HL-60 (cell line): ENCODE measurements at regions not wholly inside any gene's neighbourhood (a gene's known extent, or its start where the extent isn't known, plus 50 kb on each side); places are given as distances from the start of the nearest gene placed in this dataset.
A peak's percentile ranks its signal among the peaks of the same experiment; 100 is the strongest.

Experiments used
- DNase-seq, 2 experiments: peaks; one replicate each; pipeline ENCODE4 v3.0.0-alpha.2; 2010 to 2020; ENCODE audit warnings: low read depth in 1 of 2, low spot score in 1 of 2
- H3K27ac ChIP-seq: fragments of 250-450 bp; sonication (Bioruptor Pico); replicated peaks from 2 replicates; pipeline ENCODE4 v1.5.1; 2020; ENCODE audit warnings: mild to moderate bottlenecking, moderate library complexity
- H3K27me3 ChIP-seq: fragments of 250-450 bp; sonication (Bioruptor Pico); 2 replicates; pipeline ENCODE4 v1.5.1; 2021; ENCODE audit warnings: mild to moderate bottlenecking, moderate library complexity; ENCODE audit not compliant: insufficient read depth, poor library complexity, severe bottlenecking
- H3K4me3 ChIP-seq: replicated peaks from 2 replicates; pipeline ENCODE4 v1.5.1; 2011; ENCODE audit warnings: mild to moderate bottlenecking, control low read depth, low read length; ENCODE audit not compliant: insufficient read depth
- GABPA ChIP-seq: IDR thresholded peaks from 2 replicates; pipeline ENCODE4 v1.6.1; 2012; ENCODE audit warnings: low read depth
- POLR2AphosphoS5 ChIP-seq: IDR thresholded peaks from 2 replicates; pipeline ENCODE4 v1.6.1; 2012; ENCODE audit warnings: low read depth
- REST ChIP-seq: IDR thresholded peaks from 2 replicates; pipeline ENCODE4 v1.6.1; 2012; ENCODE audit warnings: low read depth; ENCODE audit not compliant: insufficient replicate concordance
- SPI1 ChIP-seq: IDR thresholded peaks from 2 replicates; pipeline ENCODE4 v1.6.1; 2012; ENCODE audit warnings: low read depth, mild to moderate bottlenecking, borderline replicate concordance
- TF ChIP-seq, protein P1 (sequence below): IDR thresholded peaks from one replicate; pipeline ENCODE4 v1.5.1; 2011; ENCODE audit warnings: low read length, control low read depth, inconsistent platforms; ENCODE audit not compliant: insufficient read depth

- H3K27ac ChIP-seq, result no peak overlapping the region
- H3K27me3 ChIP-seq, result no peaks in the 10 kb centered on the region
- TF ChIP-seq POLR2AphosphoS5 (no peak), GABPA (no peak), SPI1 (no peak), REST (peak; percentile 59)
- TF ChIP-seq, protein P1, sequence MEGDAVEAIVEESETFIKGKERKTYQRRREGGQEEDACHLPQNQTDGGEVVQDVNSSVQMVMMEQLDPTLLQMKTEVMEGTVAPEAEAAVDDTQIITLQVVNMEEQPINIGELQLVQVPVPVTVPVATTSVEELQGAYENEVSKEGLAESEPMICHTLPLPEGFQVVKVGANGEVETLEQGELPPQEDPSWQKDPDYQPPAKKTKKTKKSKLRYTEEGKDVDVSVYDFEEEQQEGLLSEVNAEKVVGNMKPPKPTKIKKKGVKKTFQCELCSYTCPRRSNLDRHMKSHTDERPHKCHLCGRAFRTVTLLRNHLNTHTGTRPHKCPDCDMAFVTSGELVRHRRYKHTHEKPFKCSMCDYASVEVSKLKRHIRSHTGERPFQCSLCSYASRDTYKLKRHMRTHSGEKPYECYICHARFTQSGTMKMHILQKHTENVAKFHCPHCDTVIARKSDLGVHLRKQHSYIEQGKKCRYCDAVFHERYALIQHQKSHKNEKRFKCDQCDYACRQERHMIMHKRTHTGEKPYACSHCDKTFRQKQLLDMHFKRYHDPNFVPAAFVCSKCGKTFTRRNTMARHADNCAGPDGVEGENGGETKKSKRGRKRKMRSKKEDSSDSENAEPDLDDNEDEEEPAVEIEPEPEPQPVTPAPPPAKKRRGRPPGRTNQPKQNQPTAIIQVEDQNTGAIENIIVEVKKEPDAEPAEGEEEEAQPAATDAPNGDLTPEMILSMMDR, result no peak
- H3K4me3 ChIP-seq, result no peak overlapping the region
- no peak for DNase-seq
These were observed 50.8 kb upstream of the GADL1 start for GRCh38 chr3:30945291-30945690.

DNA sequence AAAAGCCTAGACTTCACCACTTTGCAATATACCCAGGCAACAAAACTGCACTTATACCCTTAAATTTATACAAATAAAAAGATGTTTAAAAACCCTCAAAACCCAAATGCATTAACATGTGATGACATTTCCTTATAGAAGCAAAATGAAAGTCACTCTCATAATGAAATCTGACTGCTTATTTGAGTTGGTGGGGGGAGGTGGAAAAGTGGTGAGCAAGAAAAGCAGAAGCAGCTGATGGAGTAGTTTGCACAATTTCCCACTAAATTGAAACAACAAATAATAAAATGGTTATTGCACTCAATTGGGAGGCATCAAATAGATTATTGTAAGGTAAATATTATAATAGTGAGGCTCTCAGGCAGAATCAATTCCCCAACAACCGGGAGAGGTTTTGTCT is 54.0 kb upstream of the GADL1 start:
- no peaks in the 10 kb centered on the region for H3K27me3 ChIP-seq
- peak in 1 of 2 experiments; percentile 51 for DNase-seq
- H3K27ac ChIP-seq, result no peak overlapping the region
- no peak for TF ChIP-seq REST
- TF ChIP-seq SPI1, result peak; percentile 27; the same call in 1 of the 2 replicates
- no peak for TF ChIP-seq POLR2AphosphoS5
- no peak overlapping the region for H3K4me3 ChIP-seq

GRCh38 chr3:30951826-30952225 is 57.4 kb upstream of the GADL1 start:
- TF ChIP-seq GABPA, result no peak
- no peak for TF ChIP-seq POLR2AphosphoS5
- TF ChIP-seq SPI1, result no peak
- TF ChIP-seq REST, result no peak
- TF ChIP-seq, protein P1, result no peak
- no peaks in the 10 kb centered on the region for H3K27me3 ChIP-seq
- no peak for DNase-seq
- no peak overlapping the region for H3K4me3 ChIP-seq
- no peak overlapping the region for H3K27ac ChIP-seq

DNA sequence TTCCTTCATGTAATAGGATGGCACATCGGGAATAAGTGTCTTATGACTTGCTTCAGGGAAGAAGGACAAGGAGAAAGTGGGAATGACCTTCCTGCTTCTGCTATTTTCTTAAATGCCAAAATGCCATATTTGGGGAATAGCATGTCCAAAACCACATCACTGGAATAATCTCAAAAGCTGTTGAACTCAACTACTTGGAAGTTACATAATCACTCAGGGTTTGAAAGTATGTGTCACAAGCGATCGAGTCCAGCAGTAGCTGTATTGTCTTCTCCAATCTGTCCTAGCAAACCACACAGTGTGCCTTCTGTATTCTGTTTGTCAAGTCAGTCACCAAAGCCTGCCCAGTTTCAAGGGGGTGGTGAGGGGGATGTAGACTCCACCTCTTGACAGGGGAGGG is 58.3 kb upstream of the GADL1 start:
- no peaks in the 10 kb centered on the region for H3K27me3 ChIP-seq
- no peak for DNase-seq
- H3K27ac ChIP-seq, result no peak overlapping the region
- H3K4me3 ChIP-seq, result no peak overlapping the region
- no peak for TF ChIP-seq SPI1
- no peak for TF ChIP-seq REST
- TF ChIP-seq, protein P1, result no peak
